ENCODE measurements at regions not wholly inside any gene's neighbourhood (a gene's known extent, or its start where the extent isn't known, plus 50 kb on each side); places are given as distances from the start of the nearest gene placed in this dataset.

DNA sequence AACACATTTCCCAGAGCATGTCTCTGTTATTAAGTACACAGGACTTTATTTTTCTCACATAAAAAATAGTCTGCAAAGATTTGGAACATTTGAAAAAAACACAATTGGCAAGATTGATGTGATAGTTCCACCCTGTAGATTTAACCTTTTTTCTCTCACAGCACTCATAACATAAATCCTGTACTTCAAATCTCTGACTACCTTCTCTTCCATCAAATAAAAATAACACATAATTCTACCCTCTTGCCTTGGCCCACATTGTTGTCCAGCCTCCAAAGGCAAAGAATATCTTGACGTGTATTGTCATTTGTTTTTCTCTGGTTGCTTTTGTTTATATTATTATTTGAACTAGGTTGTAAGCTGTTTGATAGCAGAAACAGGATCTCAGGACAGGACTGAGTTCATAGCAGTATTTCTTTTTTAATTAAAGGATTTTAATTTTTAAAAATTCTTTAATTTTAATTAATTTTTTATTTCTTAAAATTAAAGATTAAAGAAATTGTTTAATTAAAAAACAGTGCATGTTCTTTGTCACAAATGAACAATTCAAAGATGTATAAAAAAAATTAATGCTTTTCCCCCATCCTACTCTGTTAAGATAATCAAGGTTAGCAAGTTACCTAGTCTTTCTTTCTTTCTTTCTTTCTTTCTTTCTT is 69.1 kb upstream of the PCSK1 start:
- DNase-seq (ENCODE audit: low read depth), result no peak
- TF ChIP-seq, protein P1, sequence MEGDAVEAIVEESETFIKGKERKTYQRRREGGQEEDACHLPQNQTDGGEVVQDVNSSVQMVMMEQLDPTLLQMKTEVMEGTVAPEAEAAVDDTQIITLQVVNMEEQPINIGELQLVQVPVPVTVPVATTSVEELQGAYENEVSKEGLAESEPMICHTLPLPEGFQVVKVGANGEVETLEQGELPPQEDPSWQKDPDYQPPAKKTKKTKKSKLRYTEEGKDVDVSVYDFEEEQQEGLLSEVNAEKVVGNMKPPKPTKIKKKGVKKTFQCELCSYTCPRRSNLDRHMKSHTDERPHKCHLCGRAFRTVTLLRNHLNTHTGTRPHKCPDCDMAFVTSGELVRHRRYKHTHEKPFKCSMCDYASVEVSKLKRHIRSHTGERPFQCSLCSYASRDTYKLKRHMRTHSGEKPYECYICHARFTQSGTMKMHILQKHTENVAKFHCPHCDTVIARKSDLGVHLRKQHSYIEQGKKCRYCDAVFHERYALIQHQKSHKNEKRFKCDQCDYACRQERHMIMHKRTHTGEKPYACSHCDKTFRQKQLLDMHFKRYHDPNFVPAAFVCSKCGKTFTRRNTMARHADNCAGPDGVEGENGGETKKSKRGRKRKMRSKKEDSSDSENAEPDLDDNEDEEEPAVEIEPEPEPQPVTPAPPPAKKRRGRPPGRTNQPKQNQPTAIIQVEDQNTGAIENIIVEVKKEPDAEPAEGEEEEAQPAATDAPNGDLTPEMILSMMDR (conservative IDR thresholded peaks at IDR 0.05; ENCODE audit: low read length), result no peak
- no peak overlapping the region for H3K4me3 ChIP-seq (ENCODE audit: low read length)

DNA sequence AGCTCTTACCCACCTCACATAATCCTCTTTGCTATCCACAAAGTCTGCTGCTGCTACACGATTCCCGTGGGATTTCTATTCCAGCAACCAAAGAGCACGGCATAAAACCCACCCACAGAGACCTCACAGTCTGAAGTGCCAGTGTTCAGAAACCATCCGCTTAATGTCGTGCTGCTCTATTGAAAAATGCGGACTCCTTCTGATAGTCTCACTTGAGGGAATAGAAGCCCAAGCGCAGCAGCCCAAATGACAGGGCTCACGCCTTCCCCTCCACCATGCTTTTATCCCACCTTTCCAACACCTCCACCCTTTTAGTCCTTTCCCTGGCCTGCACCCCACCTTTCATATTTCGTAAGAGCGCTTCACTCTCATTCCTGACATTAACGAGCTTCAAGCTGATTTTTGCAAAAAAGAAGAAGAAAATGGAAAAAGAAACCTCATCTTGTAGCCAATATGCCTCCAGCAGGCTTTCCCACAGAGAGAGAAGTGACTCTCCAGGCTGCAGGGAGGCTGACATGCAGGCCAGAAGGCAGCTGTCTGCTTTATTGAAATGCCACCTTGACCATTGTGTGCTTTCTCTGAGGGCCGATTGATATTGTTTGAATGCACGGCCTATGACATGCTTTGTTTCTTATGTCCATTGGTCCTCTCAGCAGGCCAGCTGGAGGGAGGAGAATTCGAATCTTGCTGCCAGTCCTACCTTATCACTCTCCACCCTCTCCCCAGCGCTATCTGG is 70.6 kb upstream of the PCSK1 start:
- TF ChIP-seq, protein P1 (conservative IDR thresholded peaks at IDR 0.05; ENCODE audit: low read length), result no peak
- no peak overlapping the region for H3K4me3 ChIP-seq (ENCODE audit: low read length)
- no peak for DNase-seq (ENCODE audit: low read depth)

DNA sequence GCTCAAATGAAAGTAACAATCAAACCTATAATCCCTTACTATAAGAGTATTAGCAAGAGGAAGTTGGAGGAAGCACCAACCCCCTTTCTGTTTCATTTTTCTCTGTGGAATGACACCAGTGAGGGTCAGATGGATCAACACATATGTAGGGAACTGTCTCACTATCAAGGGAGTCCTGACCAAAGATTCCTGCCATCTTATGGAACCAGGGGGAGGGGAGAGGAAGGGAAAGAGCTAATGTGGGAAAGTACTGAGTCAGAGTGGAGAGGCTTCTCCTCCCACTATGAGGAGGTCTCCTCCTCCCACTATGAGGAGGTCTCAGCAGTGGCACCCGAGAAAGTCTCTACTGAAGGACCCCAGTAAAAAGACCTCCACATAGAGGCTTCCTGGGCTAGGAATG is 73.3 kb upstream of the PCSK1 start:
- no peak overlapping the region for H3K4me3 ChIP-seq (ENCODE audit: low read length)
- no peak for DNase-seq (ENCODE audit: low read depth)
- TF ChIP-seq, protein P1 (conservative IDR thresholded peaks at IDR 0.05; ENCODE audit: low read length), result no peak

DNA sequence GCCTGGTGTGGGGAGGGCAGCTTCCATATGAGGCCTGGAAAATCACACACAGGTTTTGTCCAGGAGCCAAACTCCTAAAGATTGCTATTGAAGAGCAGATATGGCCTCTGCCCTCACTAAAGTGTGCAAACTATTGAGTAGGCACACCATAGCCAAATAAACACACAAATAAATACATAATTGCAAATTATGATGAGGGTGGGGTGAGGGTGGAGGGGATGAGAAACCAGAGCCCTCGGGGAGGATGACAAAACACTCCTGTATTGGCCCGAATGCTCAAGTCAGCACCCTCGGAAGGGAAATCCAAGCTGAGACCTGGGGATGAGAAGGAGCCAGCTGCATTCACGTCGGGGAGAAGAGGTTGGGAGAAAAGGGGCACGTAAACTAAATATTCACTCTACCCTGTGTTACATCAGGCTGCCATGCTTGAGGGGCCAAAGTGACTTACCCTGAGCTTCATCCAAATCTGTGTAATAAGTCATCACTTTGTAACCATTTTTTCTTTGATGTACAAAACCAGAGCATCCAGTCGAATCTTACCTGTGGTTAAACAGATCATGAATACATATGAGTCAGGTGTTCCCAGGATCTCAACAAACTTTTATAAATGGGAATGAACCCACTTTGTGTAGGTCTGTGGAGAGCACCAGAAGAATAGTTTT is 73.9 kb upstream of the PCSK1 start:
- H3K4me3 ChIP-seq (ENCODE audit: low read length), result no peak overlapping the region
- no peak for DNase-seq (ENCODE audit: low read depth)
- TF ChIP-seq, protein P1 (conservative IDR thresholded peaks at IDR 0.05; ENCODE audit: low read length), result no peak

DNA sequence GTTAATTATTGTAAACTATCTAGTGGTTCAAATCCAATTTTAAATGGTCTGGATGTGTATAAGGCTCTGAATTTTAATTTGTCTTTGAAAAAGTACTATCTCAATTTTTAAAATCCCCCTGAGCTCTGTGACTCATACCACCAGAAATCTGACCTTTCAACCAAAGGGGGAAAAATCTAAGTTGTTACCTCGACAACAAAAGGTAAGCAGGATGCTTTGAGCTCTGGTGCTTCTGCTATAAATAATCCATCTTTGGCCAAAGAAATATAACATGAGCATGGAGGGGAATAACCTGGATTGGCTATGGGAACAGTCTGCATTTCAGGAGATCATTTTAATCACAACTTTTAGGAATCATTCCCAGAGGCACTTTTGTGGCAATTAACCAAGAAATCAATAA is 76.3 kb upstream of the PCSK1 start:
- no peak overlapping the region for H3K4me3 ChIP-seq (ENCODE audit: low read length)
- TF ChIP-seq, protein P1 (conservative IDR thresholded peaks at IDR 0.05; ENCODE audit: low read length), result no peak
- peak; percentile 15 for DNase-seq (ENCODE audit: low read depth)

DNA sequence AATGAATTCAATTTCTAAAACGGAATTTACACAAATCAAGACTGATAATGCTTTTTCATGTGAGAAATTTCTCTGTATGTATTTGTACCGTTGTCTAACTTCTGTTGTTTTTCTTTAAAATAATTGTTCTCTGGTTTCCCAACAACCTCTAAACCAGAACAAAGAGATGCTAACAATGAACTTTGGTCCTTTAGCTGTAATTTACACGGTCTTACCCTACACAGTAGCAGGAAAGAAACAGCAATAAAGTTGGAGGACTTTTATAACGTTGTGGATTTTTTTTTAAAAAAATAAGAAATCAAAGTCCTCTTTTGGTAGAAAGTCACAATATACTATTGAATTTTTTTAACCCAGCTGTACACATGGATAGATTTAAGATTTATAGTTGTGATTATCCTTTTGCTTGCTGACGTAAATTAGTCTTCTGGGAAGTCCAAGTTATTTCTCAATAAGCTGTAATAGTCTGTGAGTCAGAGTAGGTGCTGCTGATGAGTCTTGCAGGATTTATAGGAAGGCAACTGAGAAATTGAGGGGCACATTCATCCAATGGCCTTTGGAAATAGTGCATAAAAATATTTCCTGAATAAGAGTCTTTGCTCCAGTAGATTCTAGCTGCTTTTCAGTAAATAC is 76.8 kb upstream of the PCSK1 start:
- DNase-seq (ENCODE audit: low read depth), result peak; percentile 97
- TF ChIP-seq, protein P1 (conservative IDR thresholded peaks at IDR 0.05; ENCODE audit: low read length), result no peak
- H3K4me3 ChIP-seq (ENCODE audit: low read length), result no peak overlapping the region
